Activated CD4-positive, alpha-beta T cell treated with anti-CD3 and anti-CD28 coated beads for 4 hours (primary cell): ENCODE measurements at regions not wholly inside any gene's neighbourhood (a gene's known extent, or its start where the extent isn't known, plus 50 kb on each side); places are given as distances from the start of the nearest gene placed in this dataset.

Experiments
- DNase-seq, 2 donors: peaks; one replicate each; pipeline ENCODE4 v3.0.0-alpha.2; 2020

- no peak for DNase-seq
Observed at GRCh38 chr2:23291239-23291638, 93.7 kb upstream of the KLHL29 start.

DNA sequence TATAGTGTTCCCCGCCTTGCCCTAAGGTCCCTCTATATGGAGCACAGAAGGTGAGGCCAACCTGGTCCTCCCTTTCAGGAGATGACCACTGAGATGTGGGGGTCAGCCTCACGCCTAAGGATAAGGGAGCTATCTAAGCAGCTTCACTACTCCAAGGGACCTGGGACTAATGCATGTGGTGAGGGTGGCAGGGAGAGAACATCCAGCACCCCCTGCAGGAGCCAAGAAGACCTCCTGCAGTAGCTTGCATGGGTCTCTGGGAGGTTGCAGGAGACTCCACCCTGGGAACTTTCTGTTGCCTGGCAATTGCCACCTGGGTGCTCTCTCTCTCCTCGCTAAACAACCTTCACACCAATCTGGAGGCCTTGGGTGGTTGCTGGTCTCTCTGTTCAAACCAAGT lies 93.0 kb upstream of the KLHL29 start:
- no peak for DNase-seq

DNA sequence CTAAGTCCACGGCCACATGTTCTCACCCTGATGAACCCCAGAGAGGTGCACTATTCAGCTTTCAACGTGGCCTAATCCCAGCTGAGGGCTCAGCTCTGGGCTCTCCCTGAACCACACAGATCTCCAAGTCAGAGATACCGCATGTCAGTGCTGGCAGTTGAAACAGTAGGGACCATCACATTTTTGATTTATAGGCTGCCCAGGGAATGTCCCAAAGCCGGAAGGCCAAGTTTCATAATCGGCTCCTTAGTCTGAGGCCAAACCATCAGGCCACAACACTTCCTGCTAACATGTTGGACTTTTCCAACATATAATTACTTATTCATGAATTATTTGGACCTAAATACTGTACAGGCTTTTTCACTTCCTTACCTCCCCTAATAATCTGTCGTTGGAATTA lies 91.9 kb upstream of the KLHL29 start:
- DNase-seq: no peak

- no peak for DNase-seq
Observed at GRCh38 chr2:23293731-23294130, 91.2 kb upstream of the KLHL29 start.

DNA sequence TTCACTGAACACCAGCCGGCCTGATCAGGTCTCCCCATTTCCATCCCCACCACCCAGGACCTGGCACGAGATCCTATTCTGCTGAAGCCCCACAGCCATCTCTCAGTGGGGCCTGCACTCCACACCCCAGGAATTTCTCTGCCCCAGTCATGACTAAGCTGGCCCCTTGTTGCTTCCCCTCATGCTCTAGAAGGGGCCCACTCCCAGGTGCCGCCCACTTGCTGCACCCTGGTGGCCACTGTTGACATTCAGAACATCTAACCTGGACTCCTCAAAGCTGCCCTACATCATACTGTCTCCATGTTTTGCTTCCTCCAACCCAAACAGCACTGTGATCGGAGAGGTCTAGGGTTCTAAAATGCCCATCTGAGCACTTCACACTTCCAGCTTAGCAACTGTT lies 90.7 kb upstream of the KLHL29 start:
- no peak for DNase-seq

DNA sequence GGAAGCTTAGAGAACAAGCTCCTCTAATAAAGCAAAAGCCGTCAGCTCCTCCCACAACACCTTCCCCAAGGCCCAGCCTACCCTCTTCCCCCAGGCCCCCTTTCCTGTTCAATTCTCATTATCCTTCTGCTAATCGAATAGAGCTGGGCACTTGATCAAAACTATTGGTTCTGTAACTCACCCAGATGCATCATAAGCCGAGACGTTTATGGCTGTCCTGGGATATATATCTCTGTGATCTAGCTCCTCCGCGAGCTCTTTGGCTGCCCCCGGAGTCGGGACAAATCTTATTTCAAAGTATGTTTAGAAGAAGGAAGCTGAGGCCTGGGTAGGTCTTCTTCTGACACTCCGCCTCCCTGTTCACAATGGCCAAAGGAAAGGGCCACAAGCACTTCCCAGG lies 88.3 kb upstream of the KLHL29 start:
- no peak for DNase-seq

GRCh38 chr2:23297112-23297511 lies 87.9 kb upstream of the KLHL29 start:
- DNase-seq: no peak

DNA sequence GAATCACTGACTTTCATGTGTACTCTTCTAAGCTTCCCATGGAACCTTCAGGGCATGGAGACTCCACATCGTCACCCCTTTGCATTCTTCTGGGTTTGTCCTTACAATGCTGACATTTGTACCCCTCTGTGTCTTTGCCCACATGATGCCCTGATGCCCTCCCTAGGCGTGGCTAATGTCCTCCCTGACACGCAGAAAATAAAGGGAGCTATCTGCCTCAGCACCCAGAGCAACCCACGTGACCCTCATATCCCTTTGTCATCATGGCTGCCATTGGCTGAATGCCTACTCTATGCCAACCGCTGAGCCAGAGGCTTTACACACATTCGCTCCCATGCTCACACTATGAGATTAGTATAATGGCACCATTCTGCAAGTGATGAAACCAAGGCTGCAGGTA lies 86.4 kb upstream of the KLHL29 start:
- no peak for DNase-seq

- DNase-seq: no peak
Observed at GRCh38 chr2:23299476-23300195, 85.3 kb upstream of the KLHL29 start.

DNA sequence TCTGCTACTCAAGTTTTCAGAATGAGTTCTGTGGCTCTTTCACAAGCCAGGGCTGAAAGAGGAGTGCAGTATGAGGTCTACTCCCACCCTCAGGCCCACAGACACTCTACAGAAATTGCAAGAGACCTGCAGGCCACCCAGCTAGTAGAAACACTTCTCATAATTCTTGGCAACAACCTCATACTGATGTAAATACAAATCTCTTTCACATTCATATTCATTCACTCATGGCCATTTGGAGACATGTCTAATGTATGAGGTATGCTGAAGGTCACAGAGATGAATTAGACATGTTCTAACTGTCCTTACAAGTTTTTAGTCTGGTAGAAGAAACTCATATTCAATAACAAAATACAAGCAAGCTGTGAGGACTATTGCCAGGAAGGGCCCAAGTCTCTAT lies 83.8 kb upstream of the KLHL29 start:
- DNase-seq: no peak

GRCh38 chr2:23302591-23302990 lies 82.4 kb upstream of the KLHL29 start:
- no peak for DNase-seq

GRCh38 chr2:23306401-23306800 lies 78.6 kb upstream of the KLHL29 start:
- no peak for DNase-seq

- no peak for DNase-seq
Observed at GRCh38 chr2:23311186-23311585, 73.8 kb upstream of the KLHL29 start.

GRCh38 chr2:23312996-23313606 lies 71.9 kb upstream of the KLHL29 start:
- peak in 1 of 2 donors; percentile 1 for DNase-seq

DNA sequence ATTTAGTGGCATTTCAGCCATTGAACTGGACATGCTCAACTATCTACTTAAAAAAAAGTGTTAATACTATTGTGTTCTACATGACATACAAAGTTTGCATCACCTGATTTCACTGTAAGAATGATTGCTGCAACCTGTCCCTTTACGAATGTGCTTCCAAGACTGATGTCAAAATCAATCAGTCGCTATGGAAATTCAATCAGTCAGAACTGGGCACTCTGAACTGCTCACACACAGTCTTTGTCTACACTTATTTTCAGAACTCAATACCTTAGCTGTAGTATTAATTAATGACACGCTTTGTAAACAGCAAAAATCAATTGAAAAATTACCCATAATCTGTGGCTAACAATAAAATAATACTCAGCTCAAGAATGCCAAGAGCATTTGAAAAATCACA lies 70.3 kb upstream of the KLHL29 start:
- no peak for DNase-seq

GRCh38 chr2:23320058-23320457 lies 64.9 kb upstream of the KLHL29 start:
- DNase-seq: no peak

- DNase-seq: no peak
Observed at GRCh38 chr2:23321751-23322150, 63.2 kb upstream of the KLHL29 start.

GRCh38 chr2:23322567-23323197 lies 62.3 kb upstream of the KLHL29 start:
- no peak for DNase-seq

- no peak for DNase-seq
Observed at GRCh38 chr2:23323198-23323916, 61.6 kb upstream of the KLHL29 start.

DNA sequence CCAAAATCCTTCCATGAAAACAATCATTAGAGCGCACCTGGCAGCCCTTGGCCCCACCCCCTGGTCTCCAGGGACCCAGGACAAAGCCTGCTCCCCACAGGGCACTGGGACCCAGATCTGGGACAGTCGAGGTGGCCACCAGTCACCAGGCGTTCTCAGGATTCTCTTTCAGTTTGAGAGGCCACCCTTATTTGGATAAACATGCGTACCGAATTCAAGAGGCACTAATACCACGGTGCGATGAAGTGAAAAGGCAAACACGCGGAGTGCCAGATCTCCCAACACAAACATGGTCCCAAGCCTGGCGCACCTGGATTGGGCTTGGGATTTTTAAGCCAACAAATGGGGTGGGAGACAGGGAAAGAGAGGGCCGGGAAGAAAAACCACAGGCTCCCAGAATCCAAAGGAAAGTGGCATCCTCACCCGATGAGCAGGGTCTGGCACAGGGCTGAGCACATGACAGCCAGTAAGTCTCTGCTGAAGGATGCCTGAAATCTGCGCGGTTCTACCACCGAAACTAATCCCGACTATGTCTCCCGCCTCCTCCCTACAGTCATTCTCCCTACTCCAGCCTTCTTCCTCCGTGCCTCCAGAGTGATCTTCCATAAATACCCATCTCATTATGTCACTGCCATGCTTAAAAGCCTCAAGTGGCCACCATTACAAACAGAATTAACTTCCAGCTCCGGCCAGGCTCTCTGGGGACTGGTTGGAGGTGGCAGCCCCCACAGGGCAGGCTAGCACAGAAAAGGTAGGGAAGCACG lies 60.9 kb upstream of the KLHL29 start:
- DNase-seq: no peak

DNA sequence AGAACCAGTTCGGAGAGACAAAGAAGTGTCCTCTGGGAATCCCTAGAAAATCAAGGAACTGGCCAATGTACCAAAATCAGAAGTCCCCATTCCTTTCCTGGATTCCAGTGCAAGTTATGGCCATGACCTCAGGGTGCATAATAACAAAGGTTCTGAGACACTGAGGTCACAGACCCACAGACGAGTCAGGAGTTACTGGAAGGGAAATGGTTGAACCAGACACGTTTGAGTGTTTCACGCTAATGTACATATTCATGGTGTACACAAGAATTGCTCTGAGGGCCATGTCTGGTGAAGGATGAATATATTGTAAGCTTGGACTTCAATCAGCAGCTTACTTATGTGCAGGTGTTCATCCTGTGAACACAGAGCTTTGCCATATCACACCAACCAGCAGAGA lies 58.6 kb upstream of the KLHL29 start:
- DNase-seq: no peak

DNA sequence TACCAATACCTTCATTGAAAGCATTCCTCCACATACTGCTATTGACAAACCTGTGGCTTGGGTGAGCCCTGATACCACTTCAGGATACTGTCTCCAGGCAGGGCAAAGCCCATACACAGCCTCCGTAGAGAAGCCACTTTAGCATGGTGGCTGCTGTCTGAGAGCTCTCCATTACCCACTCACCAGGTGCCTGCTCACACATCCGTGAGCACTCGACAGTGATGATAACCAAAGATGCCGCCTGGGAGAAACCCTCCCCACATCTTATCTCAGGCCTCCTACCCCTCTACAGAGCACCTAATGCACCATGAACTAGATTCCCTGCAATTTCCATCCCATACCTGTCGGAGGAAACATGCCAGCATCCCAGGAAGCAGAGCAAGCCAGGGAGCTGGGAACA lies 57.6 kb upstream of the KLHL29 start:
- DNase-seq: no peak

DNA sequence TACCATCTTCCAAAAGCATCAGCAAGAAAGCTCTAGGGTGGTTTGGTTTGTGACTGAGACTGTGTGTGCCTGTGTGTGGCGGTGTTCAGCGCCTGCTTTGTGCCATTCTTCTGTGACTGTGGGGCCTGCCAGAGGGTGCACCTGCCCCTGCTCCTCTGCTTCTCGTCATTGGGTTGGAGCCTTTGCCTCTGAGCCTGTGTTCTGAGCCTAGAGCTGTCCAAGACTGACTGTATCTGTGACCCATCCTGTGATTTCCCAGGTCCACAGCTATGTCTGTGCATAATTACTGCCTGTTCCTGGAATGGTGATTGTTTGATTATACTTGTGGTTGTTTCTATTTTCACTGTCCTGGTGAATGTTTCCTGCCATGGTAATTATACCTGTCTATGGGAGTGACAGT lies 57.1 kb upstream of the KLHL29 start:
- no peak for DNase-seq
